ENCODE measurements at regions not wholly inside any gene's neighbourhood (a gene's known extent, or its start where the extent isn't known, plus 50 kb on each side); places are given as distances from the start of the nearest gene placed in this dataset.
A peak's percentile ranks its signal among the peaks of the same experiment; 100 is the strongest.

- DNase-seq: no peak
- H4K8ac ChIP-seq (ENCODE audit: low read depth, low read length): no peak overlapping the region
- H3K27me3 ChIP-seq (ENCODE audit: insufficient read depth, low read length, poor library complexity): no peaks in the 10 kb centered on the region
- H2BK5ac ChIP-seq (ENCODE audit: low read length): no peak overlapping the region
- no peak overlapping the region for H3K27ac ChIP-seq (ENCODE audit: low read depth, low read length)
- H2AK5ac ChIP-seq (ENCODE audit: low read length): no peak overlapping the region
- WGBS (ENCODE audit: extremely low coverage, insufficient coverage, low lambda C conversion rate): no CpG with 5 or more reads among the region's 5 CpGs
- no peak overlapping the region for H3K56ac ChIP-seq (ENCODE audit: low read length)
- no peaks in the 10 kb centered on the region for H3K4me1 ChIP-seq (ENCODE audit: control insufficient read depth, low read depth, low read length)
- H3K79me1 ChIP-seq (ENCODE audit: low read length): no peaks in the 10 kb centered on the region
- H3K4me3 ChIP-seq (ENCODE audit: low read length): no peak overlapping the region
- H3K36me3 ChIP-seq (ENCODE audit: control insufficient read depth, insufficient read depth, low read length): no peaks in the 10 kb centered on the region
- no peak overlapping the region for H4K5ac ChIP-seq (ENCODE audit: low read length)
- no peak overlapping the region for H2BK15ac ChIP-seq (replicated peaks; ENCODE audit: low read depth)
- H3K9ac ChIP-seq (ENCODE audit: low read length): no peak overlapping the region
- H3K4ac ChIP-seq (ENCODE audit: low read depth, low read length): no peak overlapping the region
- H3K4me2 ChIP-seq (ENCODE audit: low read length): no peak overlapping the region
- no peak overlapping the region for H2BK120ac ChIP-seq (ENCODE audit: low read depth, low read length)
- H3K79me2 ChIP-seq (ENCODE audit: control insufficient read depth, insufficient read depth, low read length): no peaks in the 10 kb centered on the region
- H3K23ac ChIP-seq (ENCODE audit: low read length): no peak overlapping the region
- H3K18ac ChIP-seq (ENCODE audit: low read length): no peak overlapping the region
Measured at GRCh38 chr14:41289025-41289424, 317.7 kb upstream of the LRFN5 start.

- no peak overlapping the region for H3K9ac ChIP-seq (ENCODE audit: low read length)
- no peak overlapping the region for H2BK15ac ChIP-seq (replicated peaks; ENCODE audit: low read depth)
- H3K4me3 ChIP-seq (ENCODE audit: low read length): no peak overlapping the region
- no peak overlapping the region for H3K4ac ChIP-seq (ENCODE audit: low read depth, low read length)
- no peak overlapping the region for H3K27ac ChIP-seq (ENCODE audit: low read depth, low read length)
- no peaks in the 10 kb centered on the region for H3K27me3 ChIP-seq (ENCODE audit: insufficient read depth, low read length, poor library complexity)
- H2BK5ac ChIP-seq (ENCODE audit: low read length): no peak overlapping the region
- no peak overlapping the region for H2BK120ac ChIP-seq (ENCODE audit: low read depth, low read length)
- H3K56ac ChIP-seq (ENCODE audit: low read length): no peak overlapping the region
- H2AK5ac ChIP-seq (ENCODE audit: low read length): no peak overlapping the region
- H3K79me1 ChIP-seq (ENCODE audit: low read length): no peaks in the 10 kb centered on the region
- no CpG with 5 or more reads among the region's 4 CpGs for WGBS (ENCODE audit: extremely low coverage, insufficient coverage, low lambda C conversion rate)
- H3K79me2 ChIP-seq (ENCODE audit: control insufficient read depth, insufficient read depth, low read length): no peaks in the 10 kb centered on the region
- no peak overlapping the region for H3K18ac ChIP-seq (ENCODE audit: low read length)
- H3K36me3 ChIP-seq (ENCODE audit: control insufficient read depth, insufficient read depth, low read length): no peaks in the 10 kb centered on the region
- no peaks in the 10 kb centered on the region for H3K4me1 ChIP-seq (ENCODE audit: control insufficient read depth, low read depth, low read length)
- H3K23ac ChIP-seq (ENCODE audit: low read length): no peak overlapping the region
- H4K8ac ChIP-seq (ENCODE audit: low read depth, low read length): no peak overlapping the region
- H4K5ac ChIP-seq (ENCODE audit: low read length): no peak overlapping the region
- peak; percentile 33 for DNase-seq
- no peak overlapping the region for H3K4me2 ChIP-seq (ENCODE audit: low read length)
Measured at GRCh38 chr14:41285186-41285748, 321.4 kb upstream of the LRFN5 start.

GRCh38 chr14:41280745-41281144 lies 325.9 kb upstream of the LRFN5 start:
- no peak overlapping the region for H3K4me3 ChIP-seq (ENCODE audit: low read length)
- H4K8ac ChIP-seq (ENCODE audit: low read depth, low read length): no peak overlapping the region
- H3K23ac ChIP-seq (ENCODE audit: low read length): no peak overlapping the region
- H3K27me3 ChIP-seq (ENCODE audit: insufficient read depth, low read length, poor library complexity): no peaks in the 10 kb centered on the region
- H3K56ac ChIP-seq (ENCODE audit: low read length): no peak overlapping the region
- H3K36me3 ChIP-seq (ENCODE audit: control insufficient read depth, insufficient read depth, low read length): no peaks in the 10 kb centered on the region
- no peak overlapping the region for H3K9ac ChIP-seq (ENCODE audit: low read length)
- no peak overlapping the region for H2BK120ac ChIP-seq (ENCODE audit: low read depth, low read length)
- no peak overlapping the region for H2AK5ac ChIP-seq (ENCODE audit: low read length)
- no CpG with 5 or more reads among the region's 1 CpG for WGBS (ENCODE audit: extremely low coverage, insufficient coverage, low lambda C conversion rate)
- no peaks in the 10 kb centered on the region for H3K4me1 ChIP-seq (ENCODE audit: control insufficient read depth, low read depth, low read length)
- no peak overlapping the region for H3K27ac ChIP-seq (ENCODE audit: low read depth, low read length)
- no peak overlapping the region for H3K4me2 ChIP-seq (ENCODE audit: low read length)
- H3K18ac ChIP-seq (ENCODE audit: low read length): no peak overlapping the region
- no peak overlapping the region for H2BK15ac ChIP-seq (replicated peaks; ENCODE audit: low read depth)
- H3K4ac ChIP-seq (ENCODE audit: low read depth, low read length): no peak overlapping the region
- H3K79me2 ChIP-seq (ENCODE audit: control insufficient read depth, insufficient read depth, low read length): no peaks in the 10 kb centered on the region
- H3K79me1 ChIP-seq (ENCODE audit: low read length): no peaks in the 10 kb centered on the region
- H2BK5ac ChIP-seq (ENCODE audit: low read length): no peak overlapping the region
- DNase-seq: peak; percentile 37
- H4K5ac ChIP-seq (ENCODE audit: low read length): no peak overlapping the region

GRCh38 chr14:41277450-41277849 lies 329.2 kb upstream of the LRFN5 start:
- no peak for DNase-seq
- no peaks in the 10 kb centered on the region for H3K4me1 ChIP-seq (ENCODE audit: control insufficient read depth, low read depth, low read length)
- no peaks in the 10 kb centered on the region for H3K79me1 ChIP-seq (ENCODE audit: low read length)
- H2BK120ac ChIP-seq (ENCODE audit: low read depth, low read length): no peak overlapping the region
- H3K36me3 ChIP-seq (ENCODE audit: control insufficient read depth, insufficient read depth, low read length): no peaks in the 10 kb centered on the region
- WGBS (ENCODE audit: extremely low coverage, insufficient coverage, low lambda C conversion rate): no CpG with 5 or more reads among the region's 2 CpGs
- no peak overlapping the region for H3K9ac ChIP-seq (ENCODE audit: low read length)
- H4K5ac ChIP-seq (ENCODE audit: low read length): no peak overlapping the region
- no peak overlapping the region for H3K4me3 ChIP-seq (ENCODE audit: low read length)
- no peak overlapping the region for H2AK5ac ChIP-seq (ENCODE audit: low read length)
- no peak overlapping the region for H3K4me2 ChIP-seq (ENCODE audit: low read length)
- H2BK5ac ChIP-seq (ENCODE audit: low read length): no peak overlapping the region
- no peak overlapping the region for H4K8ac ChIP-seq (ENCODE audit: low read depth, low read length)
- H3K23ac ChIP-seq (ENCODE audit: low read length): no peak overlapping the region
- no peaks in the 10 kb centered on the region for H3K79me2 ChIP-seq (ENCODE audit: control insufficient read depth, insufficient read depth, low read length)
- no peak overlapping the region for H2BK15ac ChIP-seq (replicated peaks; ENCODE audit: low read depth)
- no peak overlapping the region for H3K4ac ChIP-seq (ENCODE audit: low read depth, low read length)
- no peaks in the 10 kb centered on the region for H3K27me3 ChIP-seq (ENCODE audit: insufficient read depth, low read length, poor library complexity)
- H3K56ac ChIP-seq (ENCODE audit: low read length): no peak overlapping the region
- no peak overlapping the region for H3K27ac ChIP-seq (ENCODE audit: low read depth, low read length)
- H3K18ac ChIP-seq (ENCODE audit: low read length): no peak overlapping the region

- no peaks in the 10 kb centered on the region for H3K4me1 ChIP-seq (ENCODE audit: control insufficient read depth, low read depth, low read length)
- no peak overlapping the region for H3K4me3 ChIP-seq (ENCODE audit: low read length)
- H3K4ac ChIP-seq (ENCODE audit: low read depth, low read length): no peak overlapping the region
- no peak for DNase-seq
- no peak overlapping the region for H2AK5ac ChIP-seq (ENCODE audit: low read length)
- no peak overlapping the region for H3K27ac ChIP-seq (ENCODE audit: low read depth, low read length)
- H3K23ac ChIP-seq (ENCODE audit: low read length): no peak overlapping the region
- H2BK15ac ChIP-seq (replicated peaks; ENCODE audit: low read depth): no peak overlapping the region
- H4K8ac ChIP-seq (ENCODE audit: low read depth, low read length): no peak overlapping the region
- H3K4me2 ChIP-seq (ENCODE audit: low read length): no peak overlapping the region
- no peaks in the 10 kb centered on the region for H3K36me3 ChIP-seq (ENCODE audit: control insufficient read depth, insufficient read depth, low read length)
- H4K5ac ChIP-seq (ENCODE audit: low read length): no peak overlapping the region
- H3K79me1 ChIP-seq (ENCODE audit: low read length): no peaks in the 10 kb centered on the region
- no peak overlapping the region for H3K9ac ChIP-seq (ENCODE audit: low read length)
- H2BK5ac ChIP-seq (ENCODE audit: low read length): no peak overlapping the region
- H3K18ac ChIP-seq (ENCODE audit: low read length): no peak overlapping the region
- no peak overlapping the region for H3K56ac ChIP-seq (ENCODE audit: low read length)
- H3K79me2 ChIP-seq (ENCODE audit: control insufficient read depth, insufficient read depth, low read length): no peaks in the 10 kb centered on the region
- no peaks in the 10 kb centered on the region for H3K27me3 ChIP-seq (ENCODE audit: insufficient read depth, low read length, poor library complexity)
- H2BK120ac ChIP-seq (ENCODE audit: low read depth, low read length): no peak overlapping the region
- WGBS (ENCODE audit: extremely low coverage, insufficient coverage, low lambda C conversion rate): no CpG with 5 or more reads among the region's 2 CpGs
Measured at GRCh38 chr14:41257476-41257875, 349.2 kb upstream of the LRFN5 start.

- Histone ChIP-seq H4K8ac (ENCODE audit: low read depth, low read length) (no peak overlapping the region), H3K4me3 (ENCODE audit: low read length) (no peak overlapping the region), H3K79me2 (ENCODE audit: control insufficient read depth, insufficient read depth, low read length) (no peaks in the 10 kb centered on the region), H3K4me2 (ENCODE audit: low read length) (no peak overlapping the region), H3K4me1 (ENCODE audit: control insufficient read depth, low read depth, low read length) (no peaks in the 10 kb centered on the region), H3K79me1 (ENCODE audit: low read length) (no peaks in the 10 kb centered on the region), H3K18ac (ENCODE audit: low read length) (no peak overlapping the region), H3K4ac (ENCODE audit: low read depth, low read length) (no peak overlapping the region), H3K9ac (ENCODE audit: low read length) (no peak overlapping the region), H3K27ac (ENCODE audit: low read depth, low read length) (no peak overlapping the region), H3K23ac (ENCODE audit: low read length) (no peak overlapping the region), H3K36me3 (ENCODE audit: control insufficient read depth, insufficient read depth, low read length) (no peaks in the 10 kb centered on the region), H2AK5ac (ENCODE audit: low read length) (no peak overlapping the region), H2BK5ac (ENCODE audit: low read length) (no peak overlapping the region), H4K5ac (ENCODE audit: low read length) (no peak overlapping the region), H2BK15ac (replicated peaks; ENCODE audit: low read depth) (no peak overlapping the region), H2BK120ac (ENCODE audit: low read depth, low read length) (no peak overlapping the region), H3K56ac (ENCODE audit: low read length) (no peak overlapping the region), H3K27me3 (ENCODE audit: insufficient read depth, low read length, poor library complexity) (no peaks in the 10 kb centered on the region)
- no peak for DNase-seq
- no CpG with 5 or more reads among the region's 5 CpGs for WGBS (ENCODE audit: extremely low coverage, insufficient coverage, low lambda C conversion rate)
Measured at GRCh38 chr14:41235466-41235865, 371.2 kb upstream of the LRFN5 start.

Measured in mesendoderm (in vitro differentiated cells).